ENCODE measurements at regions not wholly inside any gene's neighbourhood (a gene's known extent, or its start where the extent isn't known, plus 50 kb on each side); places are given as distances from the start of the nearest gene placed in this dataset.

GRCh38 chr20:58092871-58093270, 135.6 kb downstream of the ANKRD60 start:
- H3K27me3 ChIP-seq (replicated peaks in 1 of 4; ENCODE audit: control insufficient read depth in 3 of 4, extremely low read depth in 1 of 4, insufficient read depth in 3 of 4, low read length in 3 of 4) = no peaks in the 10 kb centered on the region; a peak in 1 of 7 replicates
- H3K4me3 ChIP-seq (ENCODE audit: extremely low read depth in 1 of 4, insufficient read depth in 2 of 4, low read depth in 3 of 4, low read length in 4 of 4) = no peak overlapping the region
- H2BK12ac ChIP-seq (ENCODE audit: low read depth, low read length) = no peak overlapping the region
- H3K79me1 ChIP-seq (ENCODE audit: low read depth, low read length) = no peaks in the 10 kb centered on the region
- no peak overlapping the region for H3K14ac ChIP-seq (ENCODE audit: insufficient read length)
- no peak overlapping the region for H4K91ac ChIP-seq (replicated peaks; ENCODE audit: insufficient read length, low read length)
- no peak overlapping the region for H2BK5ac ChIP-seq (ENCODE audit: low read depth, low read length)
- H3K18ac ChIP-seq (ENCODE audit: extremely low read depth, low read length) = no peak overlapping the region
- DNase-seq (ENCODE audit: low read depth in 1 of 2, low spot score in 2 of 2) = no peak
- no peak overlapping the region for H3K56ac ChIP-seq (replicated peaks; ENCODE audit: insufficient read length, low read depth, low read length)
- no peak overlapping the region for H2BK20ac ChIP-seq (ENCODE audit: low read length)
- H2AK5ac ChIP-seq (ENCODE audit: low read depth, low read length) = no peak overlapping the region
- H3K27ac ChIP-seq (ENCODE audit: low read depth, low read length) = no peak overlapping the region
- H4K8ac ChIP-seq (ENCODE audit: extremely low read depth, insufficient read depth, low read length) = no peak overlapping the region; the same call in 1 of the 2 replicates
- WGBS, 2 experiments (ENCODE audit: extremely low coverage in 1 of 2, insufficient coverage in 1 of 2, insufficient read length in 1 of 2, insufficient replicate concordance in 2 of 2, low coverage in 1 of 2, low lambda C conversion rate in 2 of 2, missing lambda C conversion rate in 1 of 2) = 93% methylated on average over 10 of the region's 11 CpGs; no CpG with 5 or more reads in 1 of the 2 experiments
- no peaks in the 10 kb centered on the region; a peak in 1 of 4 replicates for H3K9me3 ChIP-seq (ENCODE audit: insufficient read depth in 2 of 2, low read depth in 1 of 2, low read length in 1 of 2)
- no peaks in the 10 kb centered on the region for H3K4me1 ChIP-seq (replicated peaks in 1 of 4; ENCODE audit: control insufficient read depth in 3 of 4, insufficient read depth in 4 of 4, low read length in 3 of 4)
- no peak overlapping the region for H3K9ac ChIP-seq (replicated peaks in 1 of 4; ENCODE audit: extremely low read depth in 1 of 4, low read depth in 3 of 4, low read length in 3 of 4)
- H3K79me2 ChIP-seq (ENCODE audit: control insufficient read depth in 1 of 2, insufficient read depth in 2 of 2, low read length in 2 of 2) = no peaks in the 10 kb centered on the region
- no peaks in the 10 kb centered on the region for H4K20me1 ChIP-seq (replicated peaks in 1 of 2; ENCODE audit: control insufficient read depth in 1 of 2, insufficient read depth in 2 of 2, low read length in 2 of 2)
- ChIA-PET CTCF (ENCODE audit: partially characterized antibody) (interaction anchor here (0.6 to 3.7 kb wide), 11 partner anchors 14 to 675 kb away, joined by 3 to 15 read pairs (median 3); no protein-coding TSS in a partner anchor), POLR2A (ENCODE audit: partially characterized antibody) (no interaction called here)
- FAIRE-seq = no peak
- no peak overlapping the region for H3K4me2 ChIP-seq (ENCODE audit: insufficient read depth in 1 of 2, low read depth in 2 of 2, low read length in 2 of 2)
- no peak overlapping the region for H3K23ac ChIP-seq (ENCODE audit: insufficient read length)
- no peaks in the 10 kb centered on the region; the same call in 1 of the 2 replicates for H3K23me2 ChIP-seq (ENCODE audit: low read depth, low read length)
- H3K4ac ChIP-seq (replicated peaks; ENCODE audit: insufficient read length, low read depth, low read length) = no peak overlapping the region
- H2BK15ac ChIP-seq (ENCODE audit: low read length) = no peak overlapping the region; the same call in 1 of the 2 replicates
- H2AFZ ChIP-seq (ENCODE audit: low read length) = no peak overlapping the region
- H2BK120ac ChIP-seq (replicated peaks; ENCODE audit: low read depth, low read length) = no peak overlapping the region
- H3K36me3 ChIP-seq (ENCODE audit: control insufficient read depth in 2 of 4, insufficient read depth in 4 of 4, low read length in 3 of 4) = no peaks in the 10 kb centered on the region
- no peak overlapping the region for H4K5ac ChIP-seq (ENCODE audit: insufficient read length, low read depth, low read length)
- TF ChIP-seq CBX5 (IDR thresholded peaks at IDR 0.05; ENCODE audit: low read depth, low read length) (no peak), HDAC6 (IDR thresholded peaks at IDR 0.05; ENCODE audit: low read depth, low read length) (no peak), SP2 (IDR thresholded peaks at IDR 0.05; ENCODE audit: low read length) (no peak), EZH2 (IDR thresholded peaks at IDR 0.05; ENCODE audit: low read depth, low read length, severe bottlenecking) (no peak), TAF1 (IDR thresholded peaks at IDR 0.05; ENCODE audit: low read depth, low read length) (no peak), CTBP2 (IDR thresholded peaks at IDR 0.05; ENCODE audit: borderline replicate concordance, insufficient read depth, insufficient read length, low read length) (no peak), BACH1 (IDR thresholded peaks at IDR 0.05; ENCODE audit: low read length) (no peak), USF2 (IDR thresholded peaks at IDR 0.05; ENCODE audit: low read length) (no peak), ASH2L (IDR thresholded peaks at IDR 0.05; ENCODE audit: low read length) (no peak), SP4 (IDR thresholded peaks at IDR 0.05; ENCODE audit: low read length) (no peak), RXRA (IDR thresholded peaks at IDR 0.05; ENCODE audit: insufficient read depth, low read depth, low read length) (no peak), SIRT6 (IDR thresholded peaks at IDR 0.05; ENCODE audit: low read length) (no peak), RBBP5 (IDR thresholded peaks at IDR 0.05; ENCODE audit: borderline replicate concordance, low read depth, low read length) (no peak), CHD1 (IDR thresholded peaks at IDR 0.05; ENCODE audit: low read depth, low read length) (no peak), SUZ12 (IDR thresholded peaks at IDR 0.05; ENCODE audit: low read length) (no peak)

All from H1 (cell line).